Vagina (tissue), 2 donors: ENCODE measurements at regions not wholly inside any gene's neighbourhood (a gene's known extent, or its start where the extent isn't known, plus 50 kb on each side); places are given as distances from the start of the nearest gene placed in this dataset.

Source experiments
- DNase-seq, 2 donors: peaks; one replicate each; pipeline ENCODE4 v3.0.0-alpha.2; 2017; ENCODE audit errors: extremely low spot score in 2 of 2
- H3K27ac ChIP-seq: fragments of 200-600 bp; sonication (generic); one replicate; pipeline ENCODE4 v1.5.1; 2019
- H3K27me3 ChIP-seq: fragments of 200-600 bp; sonication (generic); one replicate; pipeline ENCODE4 v1.5.1; 2019
- H3K36me3 ChIP-seq, 2 donors: fragments of 200-600 bp; sonication (generic); one replicate each; pipeline ENCODE4 v1.5.1; 2017 to 2019
- H3K4me1 ChIP-seq: fragments of 200-600 bp; sonication (generic); one replicate; pipeline ENCODE4 v1.5.1; 2019
- H3K4me3 ChIP-seq, 2 donors: fragments of 200-600 bp; sonication (generic); 1 replicate in 1 of 2; 2 replicates in 1 of 2; pipeline ENCODE4 v1.5.1; 2016 to 2019
- H3K9me3 ChIP-seq: fragments of 200-600 bp; sonication (generic); one replicate; pipeline ENCODE4 v1.5.1; 2019
- CTCF ChIP-seq, 3 experiments: fragments of 450-650 bp in 2 of 3; fragments of 200-600 bp in 1 of 3; sonication (generic) in 1 of 3; IDR thresholded peaks; one replicate each; pipeline ENCODE4 v1.5.1; 2017 to 2019; ENCODE audit warnings: antibody characterized with exemption in 3 of 3, mild to moderate bottlenecking in 2 of 3, moderate library complexity in 2 of 3
- POLR2A ChIP-seq, 2 donors: fragments of 450-650 bp; IDR thresholded peaks; one replicate each; pipeline ENCODE4 v1.6.1; 2017; ENCODE audit warnings: antibody characterized with exemption in 2 of 2, mild to moderate bottlenecking in 2 of 2, moderate library complexity in 2 of 2
- POLR2AphosphoS5 ChIP-seq, 2 donors: sonication (generic); formaldehyde crosslinking; IDR thresholded peaks; one replicate each; pipeline ENCODE4 v1.9.0; 2017; ENCODE audit warnings: antibody characterized with exemption in 2 of 2, mild to moderate bottlenecking in 2 of 2, low read depth in 1 of 2; ENCODE audit not compliant: insufficient read depth in 1 of 2
- intact Hi-C: fragments of 100-400 bp; cut with DNase I; formaldehyde crosslinking; loops from one replicate; pipeline ENCODE4 v1.15.1; 2023

- no peaks in the 10 kb centered on the region for H3K9me3 ChIP-seq
These were observed 947.7 kb downstream of the TBC1D22A start for GRCh38 chr22:47710135-47710534.

GRCh38 chr22:47705350-47705749 is 942.9 kb downstream of the TBC1D22A start:
- H3K9me3 ChIP-seq: no peaks in the 10 kb centered on the region
- no peak overlapping the region for H3K4me3 ChIP-seq
- no peaks in the 10 kb centered on the region for H3K27me3 ChIP-seq
- intact Hi-C loops: no loop called here
- no peaks in the 10 kb centered on the region for H3K4me1 ChIP-seq
- no peaks in the 10 kb centered on the region for H3K36me3 ChIP-seq
- H3K27ac ChIP-seq: no peak overlapping the region
- TF ChIP-seq POLR2A (IDR thresholded peaks at IDR 0.05) (no peak), CTCF (IDR thresholded peaks at IDR 0.05) (no peak), POLR2AphosphoS5 (IDR thresholded peaks at IDR 0.05; ENCODE audit: insufficient read depth in 1 of 2, low read depth in 1 of 2) (no peak)
- no peak for DNase-seq

More at GRCh38 chr22:47710135-47710534, 947.7 kb downstream of the TBC1D22A start:
- intact Hi-C loops: no loop called here
- DNase-seq: no peak
- H3K27me3 ChIP-seq: no peaks in the 10 kb centered on the region
- TF ChIP-seq POLR2AphosphoS5 (IDR thresholded peaks at IDR 0.05; ENCODE audit: insufficient read depth in 1 of 2, low read depth in 1 of 2) (no peak), CTCF (IDR thresholded peaks at IDR 0.05) (no peak), POLR2A (IDR thresholded peaks at IDR 0.05) (no peak)
- H3K27ac ChIP-seq: no peak overlapping the region
- no peaks in the 10 kb centered on the region for H3K4me1 ChIP-seq
- H3K36me3 ChIP-seq: no peaks in the 10 kb centered on the region
- no peak overlapping the region for H3K4me3 ChIP-seq

DNA sequence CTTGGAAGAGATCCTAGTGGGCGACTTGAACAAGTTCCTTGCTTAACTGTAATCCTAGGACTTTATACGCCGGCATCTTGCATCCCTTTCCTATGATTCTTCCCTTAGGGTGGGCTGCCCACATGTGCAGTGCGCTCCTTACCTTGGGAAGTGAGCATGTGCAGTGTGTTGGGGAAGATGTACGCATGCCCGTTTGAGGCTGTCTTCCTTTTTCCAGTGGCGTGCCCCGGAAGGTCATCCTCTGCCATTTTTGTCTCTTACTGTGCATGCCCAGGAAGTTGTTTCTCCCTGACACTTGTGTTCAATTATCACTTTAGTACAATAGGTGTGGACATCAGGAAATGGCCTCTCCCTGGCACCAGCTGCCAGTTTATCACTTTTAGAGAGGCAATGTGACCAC is 936.5 kb downstream of the TBC1D22A start:
- Histone ChIP-seq H3K27ac (no peak overlapping the region), H3K9me3 (no peaks in the 10 kb centered on the region), H3K36me3 (no peaks in the 10 kb centered on the region), H3K27me3 (no peaks in the 10 kb centered on the region), H3K4me3 (no peak overlapping the region), H3K4me1 (no peaks in the 10 kb centered on the region)
- peak; percentile 49 to 72 for DNase-seq
- TF ChIP-seq POLR2A (IDR thresholded peaks at IDR 0.05): no peak
- TF ChIP-seq CTCF (IDR thresholded peaks at IDR 0.05): no peak
- no peak for TF ChIP-seq POLR2AphosphoS5 (IDR thresholded peaks at IDR 0.05; ENCODE audit: insufficient read depth in 1 of 2, low read depth in 1 of 2)
- intact Hi-C loops: no loop called here

DNA sequence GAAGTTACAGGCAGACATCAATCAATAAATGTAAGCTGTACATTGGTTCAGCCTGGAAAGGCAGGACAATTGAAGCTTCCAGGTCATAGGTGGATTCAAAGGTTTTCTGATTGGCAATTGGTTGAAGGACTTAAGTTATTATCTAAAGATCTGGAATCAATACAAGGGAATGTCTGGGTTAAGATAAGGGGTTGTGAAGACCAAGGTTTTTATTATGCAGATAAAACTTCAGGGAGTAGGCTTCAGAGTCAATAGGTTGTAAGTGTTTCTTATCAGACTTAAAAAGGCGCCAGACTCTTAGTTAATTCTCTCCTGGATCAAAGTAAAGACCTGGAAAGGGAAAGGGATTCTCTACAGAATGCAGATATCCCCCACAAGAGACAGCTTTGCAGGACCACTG is 935.4 kb downstream of the TBC1D22A start:
- Histone ChIP-seq H3K36me3 (no peaks in the 10 kb centered on the region), H3K27me3 (no peaks in the 10 kb centered on the region), H3K9me3 (no peaks in the 10 kb centered on the region), H3K4me3 (no peak overlapping the region), H3K4me1 (no peaks in the 10 kb centered on the region), H3K27ac (no peak overlapping the region)
- no peak for DNase-seq
- TF ChIP-seq POLR2AphosphoS5 (IDR thresholded peaks at IDR 0.05; ENCODE audit: insufficient read depth in 1 of 2, low read depth in 1 of 2) (no peak), CTCF (IDR thresholded peaks at IDR 0.05) (no peak), POLR2A (IDR thresholded peaks at IDR 0.05) (no peak)
- intact Hi-C loops: no loop called here

DNA sequence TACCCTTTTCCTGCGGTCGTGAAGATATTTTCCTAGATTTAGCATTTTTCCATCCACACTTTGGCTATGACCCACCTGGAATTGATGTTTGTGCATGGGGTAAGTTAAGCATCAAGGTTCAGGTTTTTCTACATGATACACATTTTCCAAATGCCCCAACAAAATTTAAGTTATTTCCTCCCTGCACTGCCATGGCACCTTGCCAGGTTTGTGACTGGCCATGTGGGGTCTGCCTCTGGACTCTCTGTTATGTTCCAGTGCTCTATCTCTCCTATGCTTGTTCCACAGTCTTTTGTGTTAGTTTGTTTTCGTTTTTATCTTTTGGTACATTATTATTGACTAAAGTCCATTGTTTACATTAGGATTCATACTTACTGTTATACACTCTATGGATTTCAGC is 934.3 kb downstream of the TBC1D22A start:
- Histone ChIP-seq H3K4me1 (no peaks in the 10 kb centered on the region), H3K4me3 (no peak overlapping the region), H3K36me3 (no peaks in the 10 kb centered on the region), H3K27me3 (no peaks in the 10 kb centered on the region), H3K9me3 (no peaks in the 10 kb centered on the region), H3K27ac (no peak overlapping the region)
- DNase-seq: peak in 1 of 2 donors; percentile 40
- intact Hi-C loops: no loop called here
- TF ChIP-seq POLR2A (IDR thresholded peaks at IDR 0.05): no peak
- no peak for TF ChIP-seq POLR2AphosphoS5 (IDR thresholded peaks at IDR 0.05; ENCODE audit: insufficient read depth in 1 of 2, low read depth in 1 of 2)
- TF ChIP-seq CTCF (IDR thresholded peaks at IDR 0.05): no peak
